SK-N-SH (cell line): ENCODE measurements at regions not wholly inside any gene's neighbourhood (a gene's known extent, or its start where the extent isn't known, plus 50 kb on each side); places are given as distances from the start of the nearest gene placed in this dataset.

Experiments
- CTCF ChIA-PET: fragments of 300-600, 350-600 bp; formaldehyde crosslinking; extraction: SDS; loops from one replicate; lab custom pipeline; 2021; lab: Yijun Ruan, JAX
- POLR2A ChIA-PET: fragments of 350-600 bp; sonication (Branson Sonifier 250); formaldehyde crosslinking; extraction: SDS; loops from one replicate; lab custom pipeline; 2020; ENCODE audit warnings: antibody characterized with exemption, inconsistent platforms; lab: Yijun Ruan, JAX
- DNase-seq: peaks from one replicate; pipeline ENCODE4 v3.0.0; 2012
- H2AFZ ChIP-seq: fragments of 200-600 bp; sonication (generic); 2 replicates; pipeline ENCODE4 v1.8.1; 2016; ENCODE audit warnings: antibody characterized with exemption, mild to moderate bottlenecking, low read depth
- H3F3A ChIP-seq: fragments of 200-600 bp; sonication (generic); replicated peaks from 2 replicates; pipeline ENCODE3; 2016; ENCODE audit warnings: antibody characterized with exemption, mild to moderate bottlenecking; ENCODE audit not compliant: insufficient read depth
- H3K27ac ChIP-seq, 2 experiments: fragments of 200-500 bp in 1 of 2; fragments of 200-600 bp in 1 of 2; sonication (Bioruptor generic) in 1 of 2; sonication (generic), shearing (Covaris generic) in 1 of 2; 2 replicates each; pipeline versions ENCODE4 v1.5.1 to v1.6.1; 2014 to 2016; ENCODE audit warnings: low read depth in 2 of 2, inconsistent platforms in 1 of 2, low read length in 1 of 2, mild to moderate bottlenecking in 1 of 2, mixed read lengths in 1 of 2
- H3K27me3 ChIP-seq: fragments of 200-600 bp; sonication (generic), shearing (Covaris generic); 2 replicates; pipeline ENCODE4 v1.6.1; 2016; ENCODE audit warnings: mixed run types; ENCODE audit not compliant: insufficient read depth
- H3K36me3 ChIP-seq, 2 experiments: fragments of 200-500 bp in 1 of 2; fragments of 200-600 bp in 1 of 2; sonication (Bioruptor generic) in 1 of 2; sonication (generic) in 1 of 2; replicated peaks in 1 of 2; 2 replicates each; pipeline versions ENCODE3 to v1.5.1; 2014 to 2016; ENCODE audit warnings: low read length in 1 of 2, mild to moderate bottlenecking in 1 of 2; ENCODE audit not compliant: insufficient read depth in 2 of 2, control insufficient read depth in 1 of 2
- H3K4me1 ChIP-seq, 2 experiments: fragments of 200-500 bp in 1 of 2; fragments of 200-600 bp in 1 of 2; sonication (Bioruptor generic) in 1 of 2; sonication (generic), shearing (Covaris generic) in 1 of 2; 2 replicates each; pipeline versions ENCODE4 v1.5.1 to v1.6.1; 2014 to 2016; ENCODE audit warnings: low read depth in 1 of 2, low read length in 1 of 2, mixed run types in 1 of 2; ENCODE audit not compliant: insufficient read depth in 2 of 2, control insufficient read depth in 1 of 2
- H3K4me2 ChIP-seq: fragments of 200-600 bp; sonication (generic), shearing (Covaris generic); 2 replicates; pipeline ENCODE4 v1.6.1; 2017; ENCODE audit warnings: mixed run types
- H3K4me3 ChIP-seq, 2 experiments: fragments of 200-500 bp in 1 of 2; fragments of 200-600 bp in 1 of 2; sonication (Bioruptor generic) in 1 of 2; sonication (generic), shearing (Covaris generic) in 1 of 2; 2 replicates each; pipeline versions ENCODE4 v1.5.1 to v1.8.1; 2014 to 2016; ENCODE audit warnings: low read depth in 2 of 2, inconsistent platforms in 1 of 2, low read length in 1 of 2, mild to moderate bottlenecking in 1 of 2, mixed read lengths in 1 of 2, moderate library complexity in 1 of 2
- H3K79me2 ChIP-seq: fragments of 200-600 bp; sonication (generic); 2 replicates; pipeline ENCODE4 v1.8.1; 2017; ENCODE audit warnings: mild to moderate bottlenecking; ENCODE audit not compliant: insufficient read depth
- H3K9ac ChIP-seq: fragments of 200-600 bp; sonication (generic); 2 replicates; pipeline ENCODE4 v1.6.1; 2017; ENCODE audit warnings: mixed run types
- H3K9me2 ChIP-seq: fragments of 200-600 bp; sonication (generic); 2 replicates; pipeline ENCODE4 v1.6.1; 2017; ENCODE audit warnings: mixed run types
- H3K9me3 ChIP-seq: fragments of 200-600 bp; sonication (generic); 2 replicates; pipeline ENCODE4 v1.6.1; 2017; ENCODE audit warnings: mixed run types, mild to moderate bottlenecking, moderate library complexity
- H4K20me1 ChIP-seq: fragments of 200-600 bp; sonication (generic); 2 replicates; pipeline ENCODE4 v1.6.1; 2017; ENCODE audit warnings: mild to moderate bottlenecking, mixed run types; ENCODE audit not compliant: insufficient read depth
- ELF1 ChIP-seq: IDR thresholded peaks from 2 replicates; pipeline ENCODE4 v1.4.0; 2012
- EP300 ChIP-seq, 2 experiments: IDR thresholded peaks; 2 replicates each; pipeline versions ENCODE4 v1.4.0 to v1.6.1; 2012; ENCODE audit warnings: borderline replicate concordance in 1 of 2, low read depth in 1 of 2, low read length in 1 of 2
- IRF3 ChIP-seq: fragments of 150-350 bp; IDR thresholded peaks from 2 replicates; pipeline ENCODE4 v1.6.1; 2016; ENCODE audit warnings: mild to moderate bottlenecking, low read depth, low read length
- JUND ChIP-seq: IDR thresholded peaks from 2 replicates; pipeline ENCODE4 v1.4.0; 2012
- MEF2A ChIP-seq: IDR thresholded peaks from 2 replicates; pipeline ENCODE4 v1.4.0; 2012; ENCODE audit warnings: low read depth, borderline replicate concordance
- RAD21 ChIP-seq: IDR thresholded peaks from 2 replicates; pipeline ENCODE4 v1.6.1; 2012; ENCODE audit warnings: mild to moderate bottlenecking, low read length
- REST ChIP-seq: IDR thresholded peaks from 2 replicates; pipeline ENCODE4 v1.6.1; 2012; ENCODE audit warnings: mild to moderate bottlenecking, low read depth, low read length, moderate library complexity
- USF1 ChIP-seq: IDR thresholded peaks from 2 replicates; pipeline ENCODE4 v1.4.0; 2012; ENCODE audit warnings: low read depth, borderline replicate concordance
- USF2 ChIP-seq: fragments of 150-350 bp; IDR thresholded peaks from 2 replicates; pipeline ENCODE4 v1.6.1; 2017; ENCODE audit warnings: antibody characterized with exemption, low read length, low read depth, borderline replicate concordance
- YY1 ChIP-seq: IDR thresholded peaks from 2 replicates; pipeline ENCODE4 v1.4.0; 2012; ENCODE audit warnings: low read depth, mild to moderate bottlenecking
- ZBTB33 ChIP-seq: IDR thresholded peaks from 2 replicates; pipeline ENCODE4 v1.4.0; 2012; ENCODE audit warnings: low read depth, borderline replicate concordance
- WGBS: methylation state at CpG from one replicate; pipeline ENCODE4 v1.1.6; 2017; ENCODE audit warnings: low lambda C conversion rate; 5-methylcytosine and 5-hydroxymethylcytosine counted together

GRCh38 chr15:49712162-49712561 lies 91.3 kb downstream of the DTWD1 start:
- H3K36me3 ChIP-seq, result no peaks in the 10 kb centered on the region
- no peaks in the 10 kb centered on the region for H3K9me3 ChIP-seq
- no peak overlapping the region for H3K27ac ChIP-seq
- H3K4me3 ChIP-seq, result no peak overlapping the region; a peak in 1 of 4 replicates
- no peaks in the 10 kb centered on the region for H4K20me1 ChIP-seq
- DNase-seq, result no peak
- POLR2A ChIA-PET, result no interaction called here
- no peaks in the 10 kb centered on the region for H3F3A ChIP-seq
- H3K79me2 ChIP-seq, result no peaks in the 10 kb centered on the region
- WGBS, result 38% methylated on average over 3 of the region's 3 CpGs
- CTCF ChIA-PET, result interaction anchor here (0.7 kb wide), 2 partner anchors 57 to 113 kb away, joined by 3 read pairs; no protein-coding TSS in a partner anchor
- H3K4me1 ChIP-seq, result no peaks in the 10 kb centered on the region
- no peak overlapping the region for H2AFZ ChIP-seq
- H3K4me2 ChIP-seq, result no peak overlapping the region
- no peaks in the 10 kb centered on the region for H3K9me2 ChIP-seq
- H3K27me3 ChIP-seq, result no peaks in the 10 kb centered on the region
- no peak overlapping the region for H3K9ac ChIP-seq
- no peak for TF ChIP-seq ELF1
- TF ChIP-seq EP300 (IDR thresholded peaks at IDR 0.05; ENCODE audit: borderline replicate concordance in 1 of 2, low read depth in 1 of 2, low read length in 1 of 2), result no peak
- no peak for TF ChIP-seq ZBTB33
- no peak for TF ChIP-seq JUND
- TF ChIP-seq YY1, result no peak
- no peak for TF ChIP-seq IRF3
- TF ChIP-seq USF2, result no peak
- no peak for TF ChIP-seq RAD21
- no peak for TF ChIP-seq MEF2A
- no peak for TF ChIP-seq USF1
- TF ChIP-seq REST, result no peak
